MCF 10A (cell line): ENCODE measurements at regions not wholly inside any gene's neighbourhood (a gene's known extent, or its start where the extent isn't known, plus 50 kb on each side); places are given as distances from the start of the nearest gene placed in this dataset.
"Not testable (repeated sequence)": the region's sequence is repeated elsewhere in the genome, so short reads cannot be mapped to it uniquely, and the experiment has no call there.

Source experiments
- BruUV-seq: library from RNA; stranded (reverse); fragments of 400-500 nt; replicated peaks from 2 replicates; lab custom pipeline; 2021; lab: Mats Ljungman, UMichigan
- CTCF ChIA-PET: fragments of 300-600 bp; sonication (Branson Sonifier 250); formaldehyde crosslinking; extraction: SDS; loops from one replicate; lab custom pipeline; 2021; ENCODE audit warnings: antibody characterized with exemption, inconsistent platforms; lab: Yijun Ruan, JAX
- POLR2A ChIA-PET: fragments of 300-600, 350-650 bp; sonication (Branson Sonifier 250); formaldehyde crosslinking; extraction: SDS; loops from one replicate; lab custom pipeline; 2020; ENCODE audit warnings: antibody characterized with exemption, inconsistent platforms; lab: Yijun Ruan, JAX
- DNase-seq: peaks from one replicate; pipeline ENCODE4 v3.0.0-alpha.2; 2018; ENCODE audit not compliant: unreplicated experiment
- H3K27ac Mint-ChIP-seq: one replicate; pipeline ENCODE4 v1.8.0; 2022; ENCODE audit warnings: mild to moderate bottlenecking, low read depth, mixed read lengths; ENCODE audit not compliant: unreplicated experiment
- H3K27me3 Mint-ChIP-seq: one replicate; pipeline ENCODE4 v1.8.0; 2022; ENCODE audit warnings: mixed read lengths; ENCODE audit not compliant: insufficient read depth, unreplicated experiment
- H3K36me3 Mint-ChIP-seq: one replicate; pipeline ENCODE4 v1.8.0; 2022; ENCODE audit warnings: mild to moderate bottlenecking, moderate library complexity, mixed read lengths; ENCODE audit not compliant: insufficient read depth, unreplicated experiment
- H3K4me1 Mint-ChIP-seq: one replicate; pipeline ENCODE4 v1.8.0; 2022; ENCODE audit warnings: mixed read lengths; ENCODE audit not compliant: insufficient read depth, unreplicated experiment
- H3K4me3 Mint-ChIP-seq: one replicate; pipeline ENCODE4 v1.8.0; 2022; ENCODE audit warnings: mild to moderate bottlenecking, moderate library complexity, mixed read lengths; ENCODE audit not compliant: unreplicated experiment
- H3K9me3 Mint-ChIP-seq: one replicate; pipeline ENCODE4 v1.8.0; 2022; ENCODE audit warnings: mixed read lengths; ENCODE audit not compliant: unreplicated experiment
- CTCF ChIP-seq: fragments of 200-600 bp; IDR thresholded peaks from one replicate; pipeline ENCODE4 v1.8.0; 2022; ENCODE audit warnings: antibody characterized with exemption, mild to moderate bottlenecking; ENCODE audit not compliant: unreplicated experiment
- intact Hi-C: fragments of 100-400 bp; cut with micrococcal nuclease; formaldehyde crosslinking; loops from 2 replicates; pipeline ENCODE4 v1.14.1; 2022

- POLR2A ChIA-PET, result no interaction called here
- intact Hi-C loops, result no loop called here
- H3K4me3 Mint-ChIP-seq, result no peak overlapping the region
- DNase-seq, result no peak
- BruUV-seq, result no TSS peak
- peaks cover 2% of the 10 kb centered on the region for H3K9me3 Mint-ChIP-seq
- CTCF ChIA-PET, result no interaction called here
- no peak for TF ChIP-seq CTCF
- no peaks in the 10 kb centered on the region for H3K4me1 Mint-ChIP-seq
- H3K36me3 Mint-ChIP-seq, result no peaks in the 10 kb centered on the region
- H3K27me3 Mint-ChIP-seq, result no peaks in the 10 kb centered on the region
- no peak overlapping the region for H3K27ac Mint-ChIP-seq
Observed at GRCh38 chr4:65223601-65224000, 446.7 kb downstream of the EPHA5 start.

- H3K36me3 Mint-ChIP-seq, DNase-seq, H3K27ac Mint-ChIP-seq, H3K27me3 Mint-ChIP-seq, BruUV-seq, H3K4me3 Mint-ChIP-seq, intact Hi-C loops, H3K4me1 Mint-ChIP-seq, CTCF ChIA-PET, POLR2A ChIA-PET, H3K9me3 Mint-ChIP-seq: not testable (repeated sequence)
Observed at GRCh38 chr4:65223074-65223473, 447.2 kb downstream of the EPHA5 start.

GRCh38 chr4:65217179-65217578 is 453.1 kb downstream of the EPHA5 start:
- Mint-ChIP-seq H3K4me1 (no peaks in the 10 kb centered on the region), H3K36me3 (no peaks in the 10 kb centered on the region), H3K4me3 (no peak overlapping the region), H3K27ac (no peak overlapping the region), H3K9me3 (peaks cover 7% of the 10 kb centered on the region), H3K27me3 (no peaks in the 10 kb centered on the region)
- intact Hi-C loops, result no loop called here
- no TSS peak for BruUV-seq
- no peak for DNase-seq
- ChIA-PET POLR2A (interaction anchor here (0.6 kb wide), 1 partner anchor 149 kb away, joined by 3 read pairs; no protein-coding TSS in a partner anchor), CTCF (no interaction called here)
- no peak for TF ChIP-seq CTCF

GRCh38 chr4:65202853-65203236 is 467.4 kb downstream of the EPHA5 start:
- CTCF ChIA-PET, result no interaction called here
- POLR2A ChIA-PET, result no interaction called here
- H3K9me3 Mint-ChIP-seq, result peaks cover 11% of the 10 kb centered on the region
- peaks cover 7% of the 10 kb centered on the region for H3K36me3 Mint-ChIP-seq
- H3K4me1 Mint-ChIP-seq, result no peaks in the 10 kb centered on the region
- intact Hi-C loops, result no loop called here
- H3K27me3 Mint-ChIP-seq, result no peaks in the 10 kb centered on the region
- H3K27ac Mint-ChIP-seq, result no peak overlapping the region
- no peak for TF ChIP-seq CTCF
- DNase-seq, result no peak
- BruUV-seq, result no TSS peak
- no peak overlapping the region for H3K4me3 Mint-ChIP-seq
